HG03342 (cell line): ENCODE measurements at regions not wholly inside any gene's neighbourhood (a gene's known extent, or its start where the extent isn't known, plus 50 kb on each side); places are given as distances from the start of the nearest gene placed in this dataset.
A peak's percentile ranks its signal among the peaks of the same experiment; 100 is the strongest.

Source experiments
- ATAC-seq: cut with Tn5 transposase; IDR thresholded peaks from one replicate; pipeline ENCODE4 v1.9.1; 2021; ENCODE audit warnings: mild to moderate bottlenecking, moderate library complexity; ENCODE audit not compliant: unreplicated experiment

DNA sequence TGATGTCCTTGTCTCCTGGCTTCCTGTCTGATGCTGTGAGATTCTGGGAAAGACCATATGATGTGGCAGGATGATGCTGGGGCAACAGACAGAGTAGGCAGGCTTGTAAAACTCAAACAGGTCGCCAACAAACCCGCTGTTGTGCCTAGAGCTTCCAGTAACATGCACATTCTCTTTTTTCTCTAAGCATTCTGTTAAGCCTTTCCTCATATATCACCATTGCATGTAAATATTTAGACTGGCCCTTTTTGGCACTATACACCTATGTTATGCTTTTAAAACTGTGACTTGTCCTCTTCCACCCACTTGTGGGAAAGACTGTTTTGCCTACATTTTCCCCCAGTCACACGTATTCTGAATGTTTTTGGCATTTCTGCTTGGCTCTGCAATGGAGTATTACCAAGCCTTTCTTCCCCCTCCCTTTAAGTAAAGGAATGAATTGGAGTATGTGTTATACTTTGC lies 250.4 kb upstream of the TANK start:
- no peak for ATAC-seq

DNA sequence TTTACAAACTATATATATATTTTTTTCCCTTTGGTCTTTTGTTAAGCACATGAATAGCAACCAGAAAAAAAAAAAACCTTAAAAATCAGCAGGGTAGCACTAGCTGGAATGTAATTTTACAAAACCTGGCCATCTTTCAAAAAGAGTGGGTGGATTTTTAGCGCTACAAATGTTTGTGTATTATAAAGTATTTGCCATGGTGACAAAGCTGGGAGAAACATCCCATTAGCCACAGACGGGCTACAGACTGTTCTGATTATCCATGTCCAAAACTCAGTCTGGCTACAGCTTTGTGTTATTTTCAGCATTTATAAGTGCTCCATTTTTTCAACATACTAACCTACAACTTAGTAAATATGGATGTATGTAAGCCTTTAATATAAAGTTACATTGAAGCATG lies 249.5 kb upstream of the TANK start:
- no peak for ATAC-seq

DNA sequence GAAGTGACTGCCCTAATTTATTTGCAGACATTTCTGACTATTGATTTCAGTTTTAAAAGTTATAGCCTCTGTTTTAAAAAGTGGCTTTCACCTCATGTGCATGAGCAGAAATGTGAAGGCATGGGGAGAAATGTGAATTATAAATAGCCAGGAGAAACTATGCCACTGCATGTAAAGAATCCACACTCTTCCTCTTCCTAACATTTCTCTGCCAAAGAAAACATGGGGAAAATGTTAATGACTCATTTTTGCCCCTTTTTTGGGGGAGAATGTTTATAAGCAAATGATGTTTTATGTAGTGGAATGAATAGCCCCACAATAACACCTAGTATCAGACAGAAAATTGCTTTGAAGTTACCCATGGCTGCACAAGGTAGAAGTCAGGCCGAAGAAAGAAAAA lies 249.0 kb upstream of the TANK start:
- ATAC-seq, result no peak

DNA sequence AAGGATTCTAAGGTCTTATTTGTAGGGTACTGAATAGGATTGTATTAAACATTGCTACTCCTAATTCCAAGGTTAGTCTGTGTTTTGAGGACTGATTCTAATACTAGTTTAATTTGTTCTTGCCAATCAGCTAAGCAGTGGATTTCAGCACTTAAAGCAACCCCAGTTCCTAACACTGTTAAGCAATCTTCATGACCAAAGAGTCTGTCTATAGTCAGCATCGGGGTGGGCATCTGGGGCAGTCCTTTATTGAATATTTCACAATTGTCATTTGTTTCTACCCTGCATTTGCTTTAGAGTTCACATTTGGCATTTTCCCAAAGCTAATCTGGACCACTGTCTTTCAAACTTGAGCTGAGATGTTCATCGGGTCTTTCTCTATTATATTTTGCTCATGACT lies 248.0 kb upstream of the TANK start:
- ATAC-seq, result no peak

DNA sequence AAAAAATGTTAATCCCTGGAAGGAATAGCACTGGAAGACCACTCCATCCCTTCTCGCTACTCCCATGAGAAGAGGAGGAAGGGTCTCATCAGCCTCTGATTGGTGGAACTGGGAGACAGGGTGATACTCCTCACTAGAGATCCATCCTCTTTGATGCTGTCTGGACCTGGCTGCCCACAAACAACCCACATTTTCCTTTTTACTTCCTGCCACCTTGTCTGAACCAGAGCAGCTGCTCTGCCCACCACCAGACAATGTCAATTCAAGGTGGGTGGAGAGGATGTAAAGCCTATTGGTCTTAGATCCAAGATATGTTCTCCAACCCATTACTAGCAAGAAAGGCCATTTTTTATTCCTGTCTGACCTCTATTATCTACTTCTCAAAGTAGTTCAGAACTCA lies 246.9 kb upstream of the TANK start:
- ATAC-seq, result no peak

DNA sequence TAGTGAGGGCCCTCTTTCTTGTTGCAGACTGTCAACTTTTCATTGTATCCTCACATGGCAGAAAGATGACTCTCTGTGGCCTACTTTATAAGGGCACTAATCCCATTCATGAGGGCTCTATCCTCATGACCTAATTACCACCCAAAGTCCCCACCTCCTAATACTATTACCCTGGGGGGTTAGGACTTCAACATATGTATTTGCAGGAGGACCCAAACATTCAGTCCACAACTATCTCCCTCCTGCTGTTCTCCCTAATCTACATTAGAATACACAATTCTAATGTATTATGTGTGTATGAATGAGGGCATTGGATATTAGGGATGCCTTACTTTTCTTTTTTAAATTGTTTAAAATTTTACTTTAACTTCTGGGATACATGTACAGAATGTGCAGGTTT lies 246.0 kb upstream of the TANK start:
- ATAC-seq, result no peak

DNA sequence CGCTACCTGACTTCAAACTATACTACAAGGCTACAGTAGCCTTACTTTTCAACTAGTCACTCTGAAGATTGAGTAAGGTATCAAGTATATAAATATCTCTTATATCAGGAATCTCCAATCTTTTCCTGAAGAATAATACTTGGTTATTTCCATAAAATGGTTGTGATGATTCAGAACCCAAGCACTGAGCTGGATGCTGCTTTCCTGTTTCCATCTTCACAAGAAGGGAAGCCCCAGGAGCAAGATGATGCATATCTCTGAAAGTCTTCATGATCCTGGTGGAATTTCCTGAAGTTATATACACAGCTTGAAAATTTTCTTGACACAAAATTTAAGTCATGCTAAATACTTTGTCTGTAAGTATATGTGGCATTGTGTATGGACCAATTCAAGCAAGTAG lies 243.9 kb upstream of the TANK start:
- no peak for ATAC-seq

DNA sequence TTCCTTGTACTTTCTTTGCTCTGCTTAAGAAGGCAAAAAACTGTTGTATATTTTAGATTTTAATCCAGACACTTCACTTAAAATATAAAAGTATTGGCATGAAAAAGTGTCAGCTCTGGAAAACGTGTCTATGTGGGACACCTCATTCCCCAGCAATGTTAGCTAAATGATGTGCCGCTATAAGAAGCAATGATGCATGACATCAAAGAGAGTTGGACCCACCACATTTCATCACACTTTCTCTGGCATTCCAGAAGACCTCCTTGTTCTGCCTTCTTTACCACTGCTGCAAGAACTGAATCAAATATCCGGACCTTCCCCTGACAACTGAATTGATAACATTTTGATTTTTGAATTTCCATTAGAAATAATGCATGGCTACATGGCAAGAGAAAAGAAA lies 242.4 kb upstream of the TANK start:
- ATAC-seq, result no peak

DNA sequence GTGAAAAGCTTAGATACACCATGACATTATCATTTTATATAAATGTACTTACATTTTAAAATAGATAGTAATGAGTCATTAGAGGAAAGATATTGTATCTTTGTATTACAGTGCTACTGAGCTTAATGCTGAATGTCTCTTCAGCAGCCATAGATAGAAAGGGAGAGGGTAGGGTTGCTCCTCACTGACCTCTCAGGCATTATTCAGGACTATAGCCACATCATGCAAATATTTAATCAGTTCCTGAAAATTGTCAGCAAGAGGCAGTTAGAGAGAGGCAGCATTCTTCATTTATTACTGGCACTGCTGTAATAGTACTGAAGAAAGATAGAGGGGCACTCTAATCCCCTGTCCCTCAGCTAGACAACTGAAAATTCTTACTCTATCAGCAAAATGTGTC lies 242.0 kb upstream of the TANK start:
- no peak for ATAC-seq

DNA sequence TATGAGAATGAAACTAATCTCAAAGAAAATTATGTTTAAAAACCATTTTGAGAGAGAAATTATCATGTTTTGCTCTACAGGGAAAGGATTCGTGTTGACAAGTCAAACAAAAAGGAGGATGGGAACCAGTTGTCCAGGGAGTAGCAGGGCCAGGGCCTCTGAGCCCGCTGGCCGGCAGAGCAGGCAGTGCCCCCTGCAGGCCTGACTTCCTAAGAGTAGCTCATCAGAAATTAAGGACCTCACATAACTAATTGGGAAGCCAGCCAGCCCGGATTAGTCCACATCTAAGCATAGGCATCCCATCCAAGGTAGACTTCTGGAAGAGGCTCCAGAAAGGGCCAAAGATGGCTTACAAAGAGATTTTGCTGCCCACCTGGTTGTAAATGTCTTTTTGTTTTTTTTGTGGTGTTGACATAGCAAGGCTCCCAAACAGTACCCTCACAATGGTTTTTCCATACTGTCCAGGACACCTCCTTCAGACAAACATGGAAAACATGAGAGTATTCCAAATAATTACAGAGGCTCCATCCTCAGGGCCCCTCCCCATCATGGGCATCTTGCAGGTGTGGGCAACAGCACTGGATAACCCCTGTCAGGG lies 241.2 kb upstream of the TANK start:
- ATAC-seq, result peak; percentile 55

DNA sequence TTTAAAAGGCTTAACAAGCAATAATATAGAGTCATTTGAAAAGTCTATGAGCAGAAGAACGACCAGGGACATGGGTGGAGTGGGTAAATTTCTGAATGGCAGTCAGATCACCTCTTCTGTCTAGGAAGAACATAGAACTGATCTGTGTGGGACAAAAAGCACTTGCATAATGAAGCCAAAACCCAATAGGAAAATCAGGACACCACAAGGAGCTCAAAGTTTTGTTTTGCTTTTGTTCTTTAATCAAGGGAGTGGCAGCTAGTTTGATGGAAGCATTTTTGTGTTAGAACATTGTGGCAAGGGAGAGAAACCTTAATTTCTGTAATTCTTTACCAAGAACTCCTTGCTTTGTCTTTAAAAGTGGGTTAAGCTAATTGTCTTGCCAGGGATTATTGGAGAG lies 240.2 kb upstream of the TANK start:
- no peak for ATAC-seq

DNA sequence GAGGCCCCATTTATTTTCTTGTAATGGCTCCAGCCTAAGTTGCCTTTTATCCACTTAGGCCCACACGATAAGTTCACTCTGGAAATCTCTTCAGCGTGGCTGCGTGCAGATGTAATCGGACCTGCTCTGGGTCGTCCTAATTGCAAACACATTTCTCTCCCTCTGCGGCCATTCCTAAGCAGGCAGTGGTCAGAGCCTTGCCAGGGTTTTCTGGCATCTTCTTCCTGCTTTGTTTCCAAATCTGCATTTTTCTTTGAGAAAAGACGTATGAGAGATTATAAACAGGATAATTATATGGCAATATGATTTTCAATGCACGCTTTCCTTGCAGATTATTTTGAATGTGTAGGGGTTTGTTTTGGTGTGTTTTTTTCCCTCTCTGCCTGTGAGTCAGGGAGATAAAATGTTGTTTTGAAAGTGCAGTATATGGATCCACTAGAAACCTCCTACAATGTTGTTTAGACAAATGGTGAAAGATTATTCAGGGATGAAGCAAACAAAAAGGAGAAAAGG lies 239.4 kb upstream of the TANK start:
- ATAC-seq, result no peak

DNA sequence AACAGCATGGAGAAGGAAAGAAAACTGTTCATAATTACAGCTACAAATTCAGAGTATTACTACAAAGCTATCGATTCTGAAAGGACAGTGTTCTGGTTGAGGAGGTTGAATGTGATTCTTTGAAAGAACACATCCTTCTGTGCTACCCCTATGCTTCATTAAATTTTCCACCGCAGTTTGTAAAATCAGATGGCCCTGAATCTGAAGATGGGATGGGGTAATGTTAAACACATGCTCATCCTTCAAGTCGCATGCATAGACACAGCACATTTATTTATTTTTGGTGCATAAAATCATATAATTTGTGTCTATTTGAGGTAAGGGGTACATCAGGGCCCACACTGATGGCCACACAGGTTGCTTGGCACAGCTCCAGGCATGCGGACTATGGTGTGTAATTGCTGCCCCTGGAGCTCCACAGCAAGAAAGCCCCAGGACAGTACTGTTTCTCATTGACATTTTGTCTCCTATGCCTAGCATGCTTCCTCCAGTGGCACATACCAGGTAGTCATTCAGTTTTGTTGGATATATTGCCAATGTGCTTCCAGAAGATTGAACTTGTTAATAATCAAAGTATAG lies 238.8 kb upstream of the TANK start:
- no peak for ATAC-seq

DNA sequence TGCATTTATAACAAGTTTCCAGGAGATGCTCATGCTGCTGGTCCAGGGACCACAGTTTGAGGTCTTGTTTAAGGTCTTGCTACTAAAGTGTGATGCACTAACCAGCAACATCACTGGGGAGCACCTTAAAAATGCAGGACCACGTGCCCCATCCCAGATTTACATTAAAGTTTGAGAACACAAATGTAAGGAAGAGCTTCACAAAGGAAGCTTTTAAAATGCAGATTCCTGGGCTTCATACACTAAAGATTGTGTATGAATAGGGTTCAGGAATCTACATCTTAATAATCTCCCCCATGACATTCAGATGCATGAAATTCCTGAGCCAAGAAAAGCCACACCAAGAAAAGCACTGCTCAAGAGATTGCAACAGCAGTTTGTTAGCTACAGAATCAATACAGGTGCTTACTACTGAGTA lies 235.3 kb upstream of the TANK start:
- no peak for ATAC-seq

DNA sequence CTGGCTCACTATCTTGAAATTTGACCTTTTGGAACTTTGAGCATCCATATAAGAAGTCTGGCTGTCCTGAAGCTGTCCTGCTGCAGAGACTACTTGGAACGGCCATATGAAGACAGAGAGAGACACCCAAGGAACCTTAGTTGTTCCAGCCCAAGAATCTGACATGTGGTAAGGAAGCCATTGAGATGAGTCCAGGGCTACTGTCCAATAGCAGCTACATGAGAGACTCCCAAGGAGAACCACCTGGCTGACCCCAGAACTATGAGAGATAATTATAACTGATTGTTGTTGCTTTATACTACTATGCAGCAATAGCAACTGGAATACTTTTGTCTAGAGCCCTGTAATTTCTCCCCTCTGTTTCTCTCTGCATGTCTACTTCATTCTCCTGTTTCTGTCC lies 234.3 kb upstream of the TANK start:
- ATAC-seq, result no peak

DNA sequence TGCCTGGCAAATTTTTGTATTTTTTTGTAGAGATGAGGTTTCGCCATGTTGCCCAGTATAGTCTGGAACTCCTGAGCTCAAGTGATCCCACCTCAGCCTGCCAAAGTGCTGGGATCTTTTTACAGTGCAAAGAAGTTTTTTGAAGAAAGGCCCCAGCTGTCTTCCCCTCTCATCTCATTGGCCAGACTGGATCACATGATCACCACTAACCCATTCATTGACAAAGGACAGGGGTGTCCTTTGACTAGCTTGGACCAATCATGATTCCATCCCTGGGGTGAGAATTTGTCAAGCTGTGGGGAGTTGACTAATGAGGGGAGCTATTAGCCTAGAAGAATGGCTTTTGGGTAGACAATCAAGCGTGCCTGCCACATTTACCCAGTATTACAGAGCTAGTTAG lies 232.9 kb upstream of the TANK start:
- ATAC-seq, result no peak

DNA sequence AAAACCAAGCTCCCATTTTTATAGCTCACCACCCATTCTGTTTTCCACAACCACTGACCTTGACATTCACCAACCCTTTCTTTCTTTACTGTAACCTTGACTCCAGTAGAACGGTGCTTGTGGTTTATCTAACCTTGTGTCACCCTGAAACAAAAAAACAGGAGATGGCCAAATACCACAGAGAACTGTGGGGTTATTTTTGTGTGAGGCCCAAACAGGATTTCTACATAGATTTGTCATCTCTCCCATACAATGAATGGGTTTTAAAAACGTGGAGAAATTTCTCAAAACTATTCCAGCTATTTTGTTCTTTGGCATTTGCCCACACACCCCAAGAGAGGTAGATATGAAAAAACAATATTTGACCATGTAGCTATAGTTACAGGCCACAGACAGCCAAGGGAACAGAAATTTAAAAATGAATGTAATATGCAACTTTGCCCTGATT lies 231.3 kb upstream of the TANK start:
- no peak for ATAC-seq

DNA sequence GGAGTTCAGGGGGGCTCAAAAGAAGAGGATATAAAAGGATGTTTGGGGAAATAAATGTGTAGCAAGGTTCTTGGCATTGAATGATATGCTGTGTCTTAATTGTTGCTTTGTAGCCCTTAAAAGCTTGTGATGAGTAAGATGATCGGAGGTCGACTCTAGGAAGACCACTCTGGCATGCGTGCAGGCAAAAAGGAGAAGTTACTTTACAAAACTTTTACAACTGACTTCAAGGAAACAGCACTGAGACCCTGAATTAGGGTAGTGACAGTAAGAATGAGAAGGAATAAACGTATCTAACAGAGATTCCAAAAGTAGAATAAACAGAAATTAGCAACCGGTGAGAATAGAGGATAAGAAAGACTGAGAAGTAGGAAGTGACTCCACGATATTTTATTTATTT lies 228.7 kb upstream of the TANK start:
- ATAC-seq, result no peak

DNA sequence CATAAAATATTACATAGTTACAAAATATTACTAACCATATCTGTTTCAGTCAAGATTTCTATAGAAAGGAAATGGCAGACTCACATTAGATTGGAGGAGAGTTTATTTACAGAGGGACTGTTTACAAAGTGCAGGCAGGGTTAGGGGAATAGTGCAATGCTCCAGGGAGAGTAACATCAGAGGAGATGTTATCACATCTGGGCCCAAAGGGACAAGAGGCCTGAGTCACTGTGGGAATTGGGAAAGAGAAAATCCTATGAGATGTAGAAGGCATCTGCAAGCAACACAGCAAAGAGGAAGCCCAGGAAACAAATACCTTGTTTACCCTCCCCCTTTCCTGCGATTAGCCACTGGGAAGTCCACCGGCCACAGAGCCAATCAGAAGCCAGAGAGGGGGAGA lies 227.3 kb upstream of the TANK start:
- ATAC-seq, result no peak

DNA sequence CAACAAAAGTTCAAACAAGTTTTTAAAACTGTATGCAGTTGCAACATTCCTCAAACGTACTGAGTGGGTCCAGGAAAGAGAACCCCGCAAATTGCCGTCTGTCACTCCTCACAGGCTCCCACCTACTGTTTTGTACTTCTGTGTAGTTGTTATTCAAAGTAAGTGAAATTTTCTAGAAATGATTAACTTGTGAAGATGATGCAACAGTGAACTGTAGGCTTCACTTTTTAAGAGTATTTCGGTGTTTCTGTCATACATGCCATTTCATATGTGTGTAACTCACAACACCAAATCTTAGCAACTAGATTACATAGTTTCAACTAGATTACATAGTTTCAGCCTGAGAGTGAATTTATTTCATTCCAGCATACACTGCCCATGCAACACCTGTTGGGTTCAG lies 226.0 kb upstream of the TANK start:
- ATAC-seq, result no peak

DNA sequence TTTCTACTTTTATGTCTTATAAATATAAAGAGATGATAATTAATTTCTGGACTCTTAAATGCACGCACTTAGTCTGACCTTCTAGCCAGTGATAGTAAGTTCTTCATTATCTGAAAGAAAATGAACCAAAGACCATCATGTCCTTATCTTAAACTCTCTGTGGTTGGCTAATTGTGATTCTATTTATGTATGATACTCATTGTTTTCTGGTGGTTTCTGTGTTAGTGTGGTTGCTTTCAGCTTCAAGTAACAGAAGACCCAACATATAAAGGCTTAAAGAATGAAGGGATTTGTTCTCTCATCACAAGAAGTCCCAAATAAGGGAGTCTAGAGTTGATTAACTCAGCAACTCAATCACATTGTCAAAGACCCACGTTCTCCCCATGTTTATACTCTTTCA lies 225.2 kb upstream of the TANK start:
- no peak for ATAC-seq

DNA sequence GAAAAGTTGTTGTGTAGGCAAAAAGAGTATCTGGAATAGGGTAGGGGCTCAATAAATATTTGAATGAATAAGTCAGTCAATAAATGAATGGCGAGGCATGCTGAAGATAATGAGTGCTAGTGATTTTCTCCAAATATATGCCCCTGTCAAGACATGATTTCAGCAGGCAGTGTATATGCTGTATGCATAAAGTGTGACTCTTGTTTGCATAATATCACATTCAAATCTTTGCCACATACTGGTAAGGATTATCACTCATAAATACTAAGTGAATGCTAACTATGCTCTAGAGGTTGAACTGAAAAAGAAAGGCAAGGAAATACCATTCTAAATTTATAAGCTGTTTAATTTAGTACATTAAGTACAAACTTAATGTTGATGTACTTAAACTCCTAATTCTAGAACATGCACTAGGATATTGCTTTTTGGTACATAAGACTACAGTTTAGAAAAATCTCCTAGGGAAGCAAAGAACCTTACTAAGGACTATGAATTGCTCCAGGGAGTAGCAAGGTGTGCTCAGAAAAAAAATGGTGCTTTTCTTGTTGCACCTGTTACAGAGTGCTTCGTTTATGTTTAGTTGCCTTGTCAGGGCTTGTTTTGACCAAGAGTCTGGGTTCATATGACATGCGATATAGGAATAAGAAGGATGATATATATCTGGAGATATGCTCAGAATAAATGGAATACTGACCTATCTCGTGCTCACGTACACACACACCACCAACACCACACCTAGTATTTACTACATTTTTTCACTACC lies 224.0 kb upstream of the TANK start:
- ATAC-seq, result no peak
